NCI-H146 treated with DMSO at 0.1 percent for 48 hours (cell line): ENCODE measurements at regions not wholly inside any gene's neighbourhood (a gene's known extent, or its start where the extent isn't known, plus 50 kb on each side); places are given as distances from the start of the nearest gene placed in this dataset.
"Not testable (repeated sequence)": the region's sequence is repeated elsewhere in the genome, so short reads cannot be mapped to it uniquely, and the experiment has no call there.

Source experiments
- DNase-seq: peaks from one replicate; lab custom pipeline; 2025; ENCODE audit not compliant: unreplicated experiment; lab: John Stamatoyannopoulos, UW

DNA sequence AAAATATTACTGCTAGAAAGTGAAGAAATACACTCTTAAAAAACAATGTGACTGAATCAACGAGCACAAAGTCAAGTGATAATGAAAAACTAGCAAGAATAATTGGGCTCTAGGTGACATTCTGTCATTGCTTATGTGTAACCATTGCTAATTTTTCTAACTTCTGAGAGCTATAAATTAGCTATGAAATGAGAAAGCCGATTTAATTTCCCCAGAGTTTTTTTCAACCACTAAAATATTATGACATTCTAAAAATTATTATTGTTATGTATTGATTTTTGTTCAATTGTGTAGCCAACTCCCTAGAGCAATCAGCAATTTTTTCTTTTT, 458.6 kb upstream of the ATXN8OS start:
- DNase-seq = no peak

DNA sequence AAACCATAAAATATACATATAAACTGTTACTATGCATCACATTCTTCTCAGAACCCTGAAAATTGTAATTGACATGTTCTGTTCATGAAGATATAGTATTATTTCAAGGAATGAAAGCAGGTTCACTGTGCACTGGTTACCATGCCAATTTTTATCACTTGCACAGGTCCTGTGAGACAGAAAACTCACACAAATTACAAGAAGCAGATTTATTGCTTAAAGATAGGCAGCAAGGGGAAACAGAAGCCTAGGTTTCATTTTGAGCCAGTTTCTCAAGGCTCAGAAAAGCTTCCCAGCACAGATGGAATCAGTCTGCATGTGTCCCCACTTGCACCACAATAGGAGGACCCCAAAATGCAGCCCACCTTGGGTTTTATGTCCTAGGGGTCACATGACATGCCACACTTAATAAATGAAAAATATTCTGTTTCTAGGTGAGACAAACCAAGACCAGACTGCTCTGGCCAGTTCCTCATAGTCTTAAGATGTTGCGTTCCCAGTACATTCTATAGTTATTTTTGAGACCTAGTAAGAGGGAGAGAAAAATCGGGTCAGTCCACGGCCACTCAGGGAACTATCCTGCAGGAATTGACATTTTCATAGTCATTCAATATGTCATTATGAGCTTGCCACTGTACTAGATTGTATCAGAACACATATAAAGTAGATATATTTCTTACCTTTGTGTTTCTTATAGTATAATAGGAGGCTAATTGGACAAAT, 459.1 kb upstream of the ATXN8OS start:
- DNase-seq = no peak

GRCh38 chr13:69644447-69644846, 463.2 kb upstream of the ATXN8OS start:
- DNase-seq = no peak

- DNase-seq = no peak
Observed at GRCh38 chr13:69641773-69642172, 465.9 kb upstream of the ATXN8OS start.

GRCh38 chr13:69633044-69633443, 474.6 kb upstream of the ATXN8OS start:
- no peak for DNase-seq

GRCh38 chr13:69623973-69624372, 483.7 kb upstream of the ATXN8OS start:
- DNase-seq = no peak

DNA sequence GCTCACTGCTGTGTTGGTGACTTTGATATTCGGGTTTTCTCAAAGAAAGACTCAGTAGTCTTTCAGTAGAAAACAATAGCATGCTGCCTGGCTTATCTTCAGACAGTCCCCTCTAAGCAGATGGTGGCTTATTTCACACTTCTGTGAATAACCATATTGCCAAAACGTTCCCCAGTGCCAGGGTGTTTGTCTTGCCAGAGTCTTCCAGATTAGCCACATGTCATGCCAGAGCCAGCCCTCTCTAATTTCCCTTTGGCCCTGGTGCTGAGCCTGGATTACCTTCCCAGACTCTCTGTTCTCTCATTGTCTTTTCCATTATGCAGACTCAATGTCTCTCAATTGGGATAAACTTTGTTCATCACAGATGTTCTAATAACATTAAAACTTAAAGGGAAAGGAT, 488.0 kb upstream of the ATXN8OS start:
- DNase-seq = no peak

DNA sequence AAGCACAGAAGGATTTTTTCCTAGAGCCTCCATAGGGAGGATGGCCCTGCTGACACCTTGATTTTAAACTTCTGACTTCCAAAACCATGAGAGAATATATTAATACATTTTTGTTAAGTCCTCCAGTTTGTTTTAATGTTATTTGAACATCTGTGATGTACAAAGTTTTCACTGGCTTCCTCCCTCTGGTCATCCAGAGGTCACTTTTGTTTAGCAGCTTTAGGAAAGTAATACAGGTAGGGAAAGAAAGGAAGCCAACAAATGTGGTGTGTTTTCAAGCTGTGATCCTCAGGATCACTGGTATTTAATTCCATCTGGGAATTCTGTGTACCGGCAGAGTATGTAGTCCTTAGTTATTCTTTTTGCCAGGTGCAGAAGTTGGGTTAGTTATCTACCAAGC, 488.8 kb upstream of the ATXN8OS start:
- no peak for DNase-seq

- no peak for DNase-seq
Observed at GRCh38 chr13:69618393-69618792, 489.2 kb upstream of the ATXN8OS start.

GRCh38 chr13:69617587-69617986, 490.0 kb upstream of the ATXN8OS start:
- DNase-seq = no peak

DNA sequence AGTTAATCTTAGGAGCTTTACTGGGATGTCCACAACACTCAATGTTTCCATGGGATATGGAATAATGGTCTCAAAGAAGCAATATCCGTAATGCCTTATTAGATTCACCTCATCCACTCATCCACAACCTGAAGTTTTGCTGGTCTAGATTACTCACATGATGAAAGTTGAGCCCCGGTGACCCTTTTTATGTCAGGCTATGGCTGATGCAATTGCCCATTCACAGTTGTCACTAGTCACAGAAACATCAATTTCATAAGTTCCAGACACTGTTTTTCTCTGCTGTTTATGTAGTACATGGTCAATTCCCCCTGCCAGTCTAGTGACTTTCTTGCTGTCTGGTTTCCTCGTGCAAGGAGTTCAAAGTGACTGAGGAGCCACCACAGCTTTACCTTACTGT, 491.2 kb upstream of the ATXN8OS start:
- no peak for DNase-seq

DNA sequence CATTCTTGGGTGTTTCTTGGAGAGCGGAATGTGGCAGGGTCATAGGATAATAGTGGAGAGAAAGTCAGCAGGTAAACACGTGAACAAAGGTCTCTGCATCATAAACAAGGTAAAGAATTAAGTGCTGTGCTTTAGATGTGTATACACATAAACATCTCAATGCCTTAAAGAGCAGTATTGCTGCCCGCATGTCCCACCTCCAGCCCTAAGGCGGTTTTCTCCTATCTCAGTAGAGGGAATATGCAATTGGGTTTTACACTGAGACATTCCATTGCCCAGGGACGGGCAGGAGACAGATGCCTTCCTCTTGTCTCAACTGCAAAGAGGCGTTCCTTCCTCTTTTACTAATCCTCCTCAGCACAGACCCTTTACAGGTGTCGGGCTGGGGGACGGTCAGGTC, 492.6 kb upstream of the ATXN8OS start:
- not testable (repeated sequence) for DNase-seq

DNA sequence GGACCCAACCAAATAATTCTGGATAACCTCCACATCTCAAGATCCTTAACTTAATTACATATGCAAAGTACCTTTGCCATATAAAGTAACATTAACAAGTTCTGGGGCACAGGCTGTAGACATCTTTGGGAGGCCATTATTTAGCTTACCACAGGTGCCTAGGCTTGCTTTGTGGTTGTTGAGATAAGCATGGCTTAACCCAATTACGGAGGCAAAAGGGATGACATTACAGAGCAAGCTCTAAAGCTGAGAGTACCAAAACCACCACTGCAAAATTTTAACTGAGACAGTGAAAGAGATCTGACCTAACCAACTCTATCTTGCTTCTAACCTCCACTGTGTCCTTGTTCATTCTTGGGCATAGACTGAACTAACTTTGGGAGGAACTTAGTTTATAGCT, 502.9 kb upstream of the ATXN8OS start:
- no peak for DNase-seq

DNA sequence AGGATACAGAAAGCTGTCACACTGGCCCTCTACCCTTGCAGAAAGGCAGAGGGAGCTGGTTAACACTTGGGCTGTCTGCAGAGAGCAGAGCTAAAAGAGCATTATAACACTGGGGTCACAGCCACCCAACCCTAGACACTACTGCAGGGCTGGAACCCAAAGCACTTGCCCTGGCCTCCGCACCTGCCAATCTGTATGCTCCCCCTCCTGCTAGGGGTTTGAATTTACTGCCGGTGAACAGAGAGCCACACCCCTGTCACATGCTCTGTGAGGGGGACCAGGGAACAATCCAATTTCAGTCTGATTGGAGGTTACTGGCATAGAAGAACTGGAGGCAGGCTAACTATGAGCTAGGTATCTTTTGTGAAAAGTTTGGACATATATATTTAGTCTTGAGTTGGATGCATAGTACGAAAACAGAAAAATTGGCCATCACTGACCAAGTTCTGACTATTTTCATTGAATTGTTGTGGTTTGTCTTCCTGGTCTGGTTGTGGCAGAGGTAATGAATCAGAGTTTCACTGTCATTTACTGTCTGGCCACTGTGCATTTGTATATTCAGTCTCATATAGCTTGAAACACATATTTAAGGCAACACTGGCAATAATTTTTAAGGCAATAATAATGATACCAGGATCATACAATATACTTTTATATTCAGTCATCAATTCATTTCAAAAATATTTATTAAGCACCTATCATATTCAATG, 504.3 kb upstream of the ATXN8OS start:
- DNase-seq = no peak

- DNase-seq = no peak
Observed at GRCh38 chr13:69601661-69602060, 506.0 kb upstream of the ATXN8OS start.

DNA sequence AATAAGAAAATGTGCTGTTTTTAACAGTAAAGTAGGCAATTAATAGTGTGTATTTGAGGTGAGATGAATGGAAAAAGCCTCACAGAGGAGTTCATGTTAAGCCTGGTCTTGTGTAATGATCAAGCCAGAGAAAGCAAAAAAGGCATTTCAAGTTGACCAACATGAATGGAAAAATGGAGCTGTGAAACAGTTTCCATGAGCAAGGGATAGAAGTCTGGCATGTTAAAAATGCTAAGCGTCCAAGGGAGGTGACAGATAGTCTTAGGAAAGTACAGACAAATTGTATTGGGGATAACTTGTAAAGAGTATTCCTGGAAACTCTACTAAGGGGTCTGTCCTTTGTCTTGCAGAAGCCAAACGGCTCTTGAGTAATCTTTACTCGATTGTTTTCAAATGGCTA, 506.8 kb upstream of the ATXN8OS start:
- DNase-seq = no peak

DNA sequence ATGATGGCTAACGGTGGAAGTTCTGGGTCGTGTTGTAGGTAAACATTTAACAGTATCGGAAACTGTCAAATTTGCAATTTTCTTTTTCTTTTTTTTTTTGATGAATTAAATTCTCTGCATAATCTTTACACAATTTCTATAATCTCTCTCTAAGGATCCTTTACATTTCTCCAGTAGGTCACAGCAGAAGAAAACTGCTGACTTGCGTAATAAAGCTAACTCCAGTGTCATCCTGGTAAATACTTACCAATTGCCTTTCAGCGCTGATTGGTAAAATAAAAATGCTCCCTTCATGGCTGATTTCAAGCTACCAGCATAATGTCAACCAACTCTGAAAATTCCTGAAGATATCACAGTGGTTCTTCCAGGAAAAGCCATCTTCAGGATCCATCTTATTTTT, 510.5 kb upstream of the ATXN8OS start:
- no peak for DNase-seq

- no peak for DNase-seq
Observed at GRCh38 chr13:69595181-69595580, 512.4 kb upstream of the ATXN8OS start.

- no peak for DNase-seq
Observed at GRCh38 chr13:69591437-69591836, 516.2 kb upstream of the ATXN8OS start.

DNA sequence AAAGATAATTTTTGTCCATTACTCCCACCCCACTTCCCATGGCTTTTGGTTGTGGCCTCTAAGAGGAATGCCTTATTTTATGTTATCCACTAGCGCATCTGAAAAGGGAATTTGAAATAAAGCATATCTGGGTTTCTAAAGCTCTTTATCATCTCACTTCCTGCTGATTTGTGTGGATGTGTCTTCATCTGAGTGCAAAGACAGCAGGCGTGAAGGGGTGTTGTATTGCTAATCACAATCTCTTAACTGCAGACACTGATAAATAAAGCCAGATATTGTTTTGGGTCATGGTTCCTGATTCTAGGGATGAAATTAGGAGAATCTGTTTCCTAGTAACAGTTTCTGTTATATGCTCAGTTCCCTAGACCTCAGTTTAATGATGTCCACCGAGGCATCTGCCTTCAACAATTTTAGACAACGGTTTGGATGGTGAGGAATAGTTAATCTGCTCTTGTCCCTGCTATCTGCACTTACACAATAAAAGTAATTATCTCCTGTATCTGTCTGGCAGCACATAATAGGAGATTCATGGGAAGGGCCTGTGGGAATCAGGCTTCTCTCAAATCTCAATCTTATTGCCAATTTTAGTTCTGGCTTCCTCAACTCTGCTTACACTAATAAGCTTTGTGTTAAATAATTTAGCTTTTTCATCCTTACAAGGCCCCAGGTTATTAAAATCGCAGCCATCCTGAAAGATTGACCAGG, 517.9 kb upstream of the ATXN8OS start:
- DNase-seq = no peak

- no peak for DNase-seq
Observed at GRCh38 chr13:69585656-69586055, 522.0 kb upstream of the ATXN8OS start.

GRCh38 chr13:69580255-69580654, 527.4 kb upstream of the ATXN8OS start:
- DNase-seq = no peak
